ENCODE measurements at regions not wholly inside any gene's neighbourhood (a gene's known extent, or its start where the extent isn't known, plus 50 kb on each side); places are given as distances from the start of the nearest gene placed in this dataset.
"Not testable (repeated sequence)": the region's sequence is repeated elsewhere in the genome, so short reads cannot be mapped to it uniquely, and the experiment has no call there.

DNA sequence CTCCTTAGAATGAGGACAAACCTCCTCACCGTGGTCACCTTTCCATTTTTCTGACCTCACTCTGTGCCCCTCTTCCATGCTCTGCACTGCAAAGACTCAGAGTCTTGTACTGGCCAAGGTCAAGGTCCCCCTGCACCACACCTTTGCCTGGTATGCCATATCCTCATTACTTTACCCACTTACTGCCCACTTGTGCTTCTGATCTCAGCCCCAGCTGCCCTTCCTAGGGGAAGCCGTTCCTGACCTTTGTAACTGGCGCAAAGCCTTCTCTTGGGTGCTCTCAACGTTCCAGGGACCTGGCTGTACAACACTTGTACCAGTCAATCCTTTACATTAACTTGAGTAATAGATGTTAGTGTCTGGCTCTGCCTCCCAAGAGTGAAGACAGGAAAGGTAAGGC lies 256.0 kb downstream of the SV2B start:
- Histone ChIP-seq H3K27ac (no peak overlapping the region), H3K9me3 (no peaks in the 10 kb centered on the region), H3K36me3 (ENCODE audit: low read depth, missing control alignments) (no peaks in the 10 kb centered on the region), H3K4me1 (no peaks in the 10 kb centered on the region), H3K27me3 (no peaks in the 10 kb centered on the region), H3K4me3 (no peak overlapping the region)
- intact Hi-C loops (cut with DNase I; ENCODE audit: low total_unique reads): no loop called here
- 87 to 88% methylated on average over 4 of the region's 4 CpGs for WGBS, 2 donors
- DNase-seq: no peak
- TF ChIP-seq POLR2A (IDR thresholded peaks at IDR 0.05): no peak
- TF ChIP-seq, protein P1, sequence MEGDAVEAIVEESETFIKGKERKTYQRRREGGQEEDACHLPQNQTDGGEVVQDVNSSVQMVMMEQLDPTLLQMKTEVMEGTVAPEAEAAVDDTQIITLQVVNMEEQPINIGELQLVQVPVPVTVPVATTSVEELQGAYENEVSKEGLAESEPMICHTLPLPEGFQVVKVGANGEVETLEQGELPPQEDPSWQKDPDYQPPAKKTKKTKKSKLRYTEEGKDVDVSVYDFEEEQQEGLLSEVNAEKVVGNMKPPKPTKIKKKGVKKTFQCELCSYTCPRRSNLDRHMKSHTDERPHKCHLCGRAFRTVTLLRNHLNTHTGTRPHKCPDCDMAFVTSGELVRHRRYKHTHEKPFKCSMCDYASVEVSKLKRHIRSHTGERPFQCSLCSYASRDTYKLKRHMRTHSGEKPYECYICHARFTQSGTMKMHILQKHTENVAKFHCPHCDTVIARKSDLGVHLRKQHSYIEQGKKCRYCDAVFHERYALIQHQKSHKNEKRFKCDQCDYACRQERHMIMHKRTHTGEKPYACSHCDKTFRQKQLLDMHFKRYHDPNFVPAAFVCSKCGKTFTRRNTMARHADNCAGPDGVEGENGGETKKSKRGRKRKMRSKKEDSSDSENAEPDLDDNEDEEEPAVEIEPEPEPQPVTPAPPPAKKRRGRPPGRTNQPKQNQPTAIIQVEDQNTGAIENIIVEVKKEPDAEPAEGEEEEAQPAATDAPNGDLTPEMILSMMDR (IDR thresholded peaks at IDR 0.05): no peak

GRCh38 chr15:91357011-91357410 lies 257.0 kb downstream of the SV2B start:
- intact Hi-C loops (cut with DNase I; ENCODE audit: low total_unique reads): no loop called here
- no peaks in the 10 kb centered on the region for H3K36me3 ChIP-seq (ENCODE audit: low read depth, missing control alignments)
- TF ChIP-seq, protein P1 (IDR thresholded peaks at IDR 0.05): no peak
- no peak for TF ChIP-seq POLR2A (IDR thresholded peaks at IDR 0.05)
- H3K4me3 ChIP-seq: no peak overlapping the region
- H3K27ac ChIP-seq: no peak overlapping the region
- H3K27me3 ChIP-seq: no peaks in the 10 kb centered on the region
- DNase-seq: no peak
- H3K4me1 ChIP-seq: no peaks in the 10 kb centered on the region
- no peaks in the 10 kb centered on the region for H3K9me3 ChIP-seq
- 43 to 58% methylated on average over 3 of the region's 3 CpGs for WGBS, 2 donors

DNA sequence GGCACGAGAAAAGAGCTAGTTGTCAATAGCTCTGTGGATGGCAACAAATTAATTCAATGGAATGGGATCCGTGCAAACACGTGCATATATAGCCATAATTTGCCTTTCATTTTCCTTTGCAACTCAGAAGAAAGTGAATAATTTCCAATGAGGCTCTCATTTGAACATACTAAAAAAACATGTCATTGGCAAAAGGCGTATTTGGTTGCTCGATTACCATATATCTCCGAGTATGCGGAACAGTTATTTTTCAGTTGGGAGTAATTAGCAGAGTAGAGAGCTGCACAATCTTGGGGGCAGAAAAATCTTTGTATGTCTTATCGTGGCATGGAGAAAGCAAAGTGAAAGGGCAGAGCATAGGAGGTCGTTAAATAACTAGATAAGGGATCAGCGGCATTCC lies 257.4 kb downstream of the SV2B start:
- no peak overlapping the region for H3K4me3 ChIP-seq
- no peaks in the 10 kb centered on the region for H3K9me3 ChIP-seq
- DNase-seq: no peak
- intact Hi-C loops (cut with DNase I; ENCODE audit: low total_unique reads): no loop called here
- H3K4me1 ChIP-seq: no peaks in the 10 kb centered on the region
- H3K27me3 ChIP-seq: no peaks in the 10 kb centered on the region
- TF ChIP-seq, protein P1 (IDR thresholded peaks at IDR 0.05): no peak
- no peak for TF ChIP-seq POLR2A (IDR thresholded peaks at IDR 0.05)
- H3K36me3 ChIP-seq (ENCODE audit: low read depth, missing control alignments): no peaks in the 10 kb centered on the region
- H3K27ac ChIP-seq: no peak overlapping the region
- 59 to 64% methylated on average over 10 of the region's 10 CpGs for WGBS, 2 donors

DNA sequence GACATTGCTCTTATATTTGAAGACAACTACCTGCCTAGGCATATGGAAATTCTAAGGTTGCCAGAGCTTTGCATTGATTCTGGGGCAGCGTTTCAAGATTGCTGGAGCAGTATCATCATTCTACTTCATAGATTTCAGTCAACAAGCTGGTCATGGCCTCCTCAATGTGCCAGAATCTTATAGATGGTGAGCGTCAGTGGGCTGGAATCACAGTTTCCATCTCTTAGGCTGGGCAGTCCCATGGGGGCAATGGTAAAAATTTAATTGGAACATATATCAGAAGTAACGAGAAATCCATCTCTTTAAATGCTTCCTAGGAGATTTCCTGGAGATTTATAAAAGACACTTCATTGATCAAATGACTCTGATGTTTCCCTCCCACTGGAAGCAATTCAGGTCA lies 258.3 kb downstream of the SV2B start:
- no peak for DNase-seq
- Histone ChIP-seq H3K9me3 (no peaks in the 10 kb centered on the region), H3K4me3 (no peak overlapping the region), H3K27ac (no peak overlapping the region), H3K36me3 (ENCODE audit: low read depth, missing control alignments) (no peaks in the 10 kb centered on the region), H3K27me3 (no peaks in the 10 kb centered on the region), H3K4me1 (no peaks in the 10 kb centered on the region)
- intact Hi-C loops (cut with DNase I; ENCODE audit: low total_unique reads): no loop called here
- TF ChIP-seq POLR2A (IDR thresholded peaks at IDR 0.05): no peak
- TF ChIP-seq, protein P1 (IDR thresholded peaks at IDR 0.05): no peak
- 61 to 81% methylated on average over 3 of the region's 3 CpGs for WGBS, 2 donors

DNA sequence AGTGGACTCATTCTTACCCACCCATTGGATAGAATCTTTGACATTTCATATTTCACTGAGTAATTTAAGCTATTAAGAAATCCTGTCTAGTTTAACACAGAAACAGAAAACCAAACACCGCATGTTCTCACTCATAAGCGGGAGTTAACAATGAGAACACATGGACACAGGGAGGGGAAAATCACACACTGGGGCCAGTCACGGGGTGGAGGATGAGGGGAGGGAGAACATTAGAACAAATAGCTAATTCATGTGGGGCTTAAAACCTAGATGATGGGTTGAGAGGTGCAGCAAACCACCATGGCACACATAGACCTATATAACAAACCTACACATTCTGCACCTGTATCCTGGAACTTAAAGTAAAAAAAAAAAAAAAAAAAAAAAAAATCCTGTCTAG lies 261.6 kb downstream of the SV2B start:
- H3K27me3 ChIP-seq; H3K4me3 ChIP-seq; H3K9me3 ChIP-seq; H3K27ac ChIP-seq; intact Hi-C loops (cut with DNase I; ENCODE audit: low total_unique reads); H3K36me3 ChIP-seq (ENCODE audit: low read depth, missing control alignments); DNase-seq; H3K4me1 ChIP-seq: not testable (repeated sequence)
- 86% methylated on average over 3 of the region's 3 CpGs for WGBS, 2 donors

Measured in testis (tissue), 2 donors.